ENCODE measurements at regions not wholly inside any gene's neighbourhood (a gene's known extent, or its start where the extent isn't known, plus 50 kb on each side); places are given as distances from the start of the nearest gene placed in this dataset.

DNA sequence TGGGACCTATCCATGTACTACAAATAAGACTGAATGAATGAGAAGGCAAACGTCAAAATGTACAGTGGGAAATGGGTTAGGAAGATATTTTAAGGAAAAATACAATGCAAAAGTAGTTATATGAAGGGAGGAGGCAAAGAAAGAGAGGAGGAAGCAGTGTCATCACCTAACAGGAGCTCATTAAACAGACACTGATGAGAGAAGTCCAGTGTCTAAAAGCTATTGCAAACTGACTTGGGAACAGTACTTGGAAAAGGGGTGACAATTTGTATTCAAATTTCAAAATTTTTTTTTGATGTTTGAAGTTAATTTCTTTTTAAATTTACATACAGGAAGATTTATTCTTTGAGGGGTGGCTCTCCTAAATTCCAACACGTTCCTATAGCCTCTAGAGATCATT is 143.5 kb upstream of the NOX3 start:
- DNase-seq (ENCODE audit: low read depth in 3 of 3, low spot score in 2 of 3) = no peak

DNA sequence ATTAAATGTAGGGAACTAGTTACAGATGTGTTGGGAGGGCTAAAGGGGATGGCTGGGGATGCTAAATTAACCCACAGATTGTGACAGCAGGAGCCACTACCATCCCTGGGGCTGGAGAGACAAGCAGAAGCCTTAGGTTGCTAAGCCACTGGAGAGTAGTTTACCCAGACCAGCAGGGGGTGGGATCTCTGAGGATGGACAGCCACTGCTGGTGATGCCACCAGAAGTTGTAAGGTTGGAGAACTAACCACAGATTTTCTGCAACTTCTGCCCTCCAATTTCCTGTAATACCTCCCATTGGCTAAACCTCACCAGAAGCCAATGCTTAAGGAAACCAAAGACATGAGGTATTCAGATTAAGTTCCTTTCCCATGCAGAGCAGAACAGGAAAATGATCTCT is 139.6 kb upstream of the NOX3 start:
- no peak for DNase-seq (ENCODE audit: low read depth in 3 of 3, low spot score in 2 of 3)

DNA sequence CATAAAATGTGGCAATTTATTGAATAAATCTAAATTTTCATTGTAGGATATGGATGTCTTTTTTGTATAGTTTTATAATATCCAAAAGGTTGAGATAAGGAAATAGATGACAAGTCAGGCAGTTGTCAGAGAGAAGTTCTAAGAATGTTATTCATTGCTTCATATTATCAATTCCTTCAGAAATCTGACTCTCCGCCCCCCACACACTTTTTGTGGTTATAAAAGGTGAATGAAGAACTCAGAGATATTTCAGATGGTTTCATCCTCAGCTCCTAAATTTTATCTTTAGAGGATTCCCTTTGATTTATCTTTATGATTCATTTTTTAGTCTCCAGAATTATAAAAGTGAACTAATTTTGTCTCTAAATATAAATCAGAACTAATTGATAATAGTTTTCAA is 136.1 kb upstream of the NOX3 start:
- DNase-seq (ENCODE audit: low read depth in 3 of 3, low spot score in 2 of 3) = no peak

DNA sequence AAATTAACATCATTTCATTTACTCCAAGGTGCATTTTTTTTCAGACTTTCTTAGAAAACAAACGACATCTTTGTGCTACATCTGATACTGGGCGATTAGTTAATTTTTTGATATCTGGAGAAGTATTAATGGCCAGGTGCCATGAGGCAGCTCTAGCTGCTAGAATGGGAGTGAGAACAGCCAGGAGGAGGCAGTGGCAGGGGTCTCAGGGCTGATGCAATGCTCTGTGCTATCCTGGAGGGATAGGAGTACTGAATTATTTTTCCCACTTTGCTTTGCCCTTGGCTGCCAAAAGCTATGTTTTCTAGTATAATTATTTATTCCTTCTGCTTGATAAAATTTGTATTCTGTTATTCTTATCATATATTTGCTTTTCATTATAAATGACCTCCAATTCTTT is 133.6 kb upstream of the NOX3 start:
- no peak for DNase-seq (ENCODE audit: low read depth in 3 of 3, low spot score in 2 of 3)

DNA sequence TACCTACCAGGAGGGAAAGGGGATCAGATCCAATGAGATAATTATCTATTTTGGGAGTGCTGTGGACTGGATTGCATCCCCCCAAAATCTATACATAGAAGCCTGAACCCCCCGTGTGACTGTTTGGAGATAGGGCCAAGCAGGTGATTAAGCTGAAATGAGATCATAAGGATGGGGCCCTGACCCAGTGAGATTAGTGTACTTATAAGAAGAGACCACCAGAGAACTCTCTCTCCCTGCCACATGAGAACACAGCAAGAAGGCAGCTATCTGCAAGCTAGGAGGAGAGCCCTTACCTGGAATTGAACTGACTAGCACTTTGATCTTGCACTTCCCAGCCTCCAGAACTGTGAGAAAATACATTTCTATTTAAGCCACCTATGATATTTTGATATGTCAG is 132.2 kb upstream of the NOX3 start:
- no peak for DNase-seq (ENCODE audit: low read depth in 3 of 3, low spot score in 2 of 3)

DNA sequence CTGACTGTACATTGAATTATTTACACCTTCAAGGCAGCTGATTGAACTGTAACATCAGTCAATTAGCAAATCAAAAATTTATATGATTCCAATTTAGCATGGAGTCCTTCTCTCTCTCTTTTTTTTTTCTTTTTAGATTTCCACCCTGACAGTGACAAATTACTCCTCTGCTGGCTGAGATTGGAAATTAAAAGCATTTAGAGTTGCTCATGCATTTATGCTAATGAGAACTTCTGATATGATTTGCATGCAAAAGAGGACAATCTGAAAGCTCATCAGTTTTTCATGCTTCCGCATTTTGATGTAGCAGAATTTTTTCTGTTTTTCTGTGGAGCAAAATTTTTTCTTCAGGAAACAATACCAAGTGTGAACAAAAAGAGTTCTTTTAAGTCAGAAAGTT is 130.5 kb upstream of the NOX3 start:
- DNase-seq (ENCODE audit: low read depth in 3 of 3, low spot score in 2 of 3) = no peak

DNA sequence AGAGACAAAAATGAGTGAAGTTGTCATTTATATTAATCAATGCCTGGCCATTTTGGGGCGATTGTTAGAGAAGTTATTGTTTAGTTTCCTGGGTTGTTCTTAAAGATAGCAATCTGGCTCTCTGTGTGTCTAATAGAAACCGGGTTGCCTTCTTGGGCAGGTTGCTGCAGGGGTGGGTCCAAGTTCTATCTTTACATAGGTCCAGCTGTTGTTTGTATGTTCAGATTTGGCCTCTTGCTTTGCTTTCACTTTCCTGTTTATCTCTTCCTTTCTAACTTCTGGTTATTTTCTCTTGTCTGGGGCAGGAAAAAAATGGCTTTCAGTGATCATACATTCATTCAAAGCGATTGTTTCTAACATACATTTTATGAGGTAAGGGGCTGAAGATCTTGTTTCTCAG is 128.4 kb upstream of the NOX3 start:
- DNase-seq (ENCODE audit: low read depth in 3 of 3, low spot score in 2 of 3) = no peak

DNA sequence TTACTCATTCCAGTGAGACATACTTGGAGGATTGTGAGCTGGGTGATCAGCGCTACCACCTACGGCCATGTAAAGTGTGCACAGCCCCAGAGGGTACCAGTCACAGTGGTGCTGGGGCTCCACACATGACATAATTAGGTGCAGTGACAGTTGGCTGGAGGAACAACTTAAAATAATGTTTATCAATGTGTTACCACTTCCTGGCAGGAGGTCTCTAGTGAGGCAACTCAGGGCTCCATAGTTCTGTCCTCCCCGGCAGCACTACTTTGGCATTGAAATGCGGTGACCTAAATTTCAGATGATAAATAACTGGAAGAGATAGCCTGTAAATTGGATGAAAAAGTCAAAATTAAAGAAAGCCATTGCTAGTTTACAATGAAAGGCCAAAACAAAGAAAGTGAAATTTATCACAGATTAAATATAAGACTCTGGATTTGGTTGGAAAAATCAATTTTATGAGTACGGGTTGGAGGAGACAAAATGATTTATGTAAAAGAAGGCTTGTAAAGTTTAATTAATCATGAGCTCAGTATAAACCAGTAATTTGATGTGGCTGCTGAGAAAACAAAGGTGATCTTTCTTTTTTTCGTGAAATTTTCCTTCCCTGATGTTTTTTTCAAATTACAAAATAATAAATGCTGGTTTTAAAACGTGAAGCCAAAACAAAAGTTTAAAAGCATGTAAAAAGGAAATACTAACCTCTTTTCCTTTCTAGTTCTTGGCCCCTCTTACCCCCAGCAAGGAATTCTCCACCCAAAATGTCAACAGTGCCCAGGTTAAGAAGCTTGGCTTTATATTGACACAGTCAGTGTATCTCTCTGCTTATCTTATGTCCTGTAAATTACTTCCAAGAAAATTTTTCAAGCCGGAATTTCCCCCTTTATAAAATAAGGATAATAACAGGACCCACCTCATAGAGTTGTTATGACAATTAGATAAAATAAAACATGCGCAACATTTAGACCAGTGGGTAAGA is 126.7 kb upstream of the NOX3 start:
- DNase-seq (ENCODE audit: low read depth in 3 of 3, low spot score in 2 of 3) = no peak

DNA sequence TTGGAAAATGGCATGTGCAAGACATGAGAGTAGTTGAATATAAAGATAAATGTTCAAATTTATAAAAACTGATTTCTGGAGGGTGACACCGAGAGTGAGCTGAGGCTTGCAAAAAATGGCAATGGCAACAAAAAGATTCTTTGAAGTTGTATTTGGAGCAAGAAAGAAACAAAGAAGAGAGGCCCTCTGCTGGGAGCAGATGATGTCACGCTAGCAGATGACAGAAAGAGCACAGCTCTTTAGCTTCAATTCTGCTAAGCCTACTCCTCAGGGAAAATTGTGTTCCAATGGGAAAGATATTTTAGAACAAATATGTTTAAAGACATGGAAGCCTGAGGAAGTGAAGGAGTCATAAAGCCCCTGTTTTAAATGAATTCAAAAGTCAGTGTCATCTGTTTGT is 125.3 kb upstream of the NOX3 start:
- no peak for DNase-seq (ENCODE audit: low read depth in 3 of 3, low spot score in 2 of 3)

DNA sequence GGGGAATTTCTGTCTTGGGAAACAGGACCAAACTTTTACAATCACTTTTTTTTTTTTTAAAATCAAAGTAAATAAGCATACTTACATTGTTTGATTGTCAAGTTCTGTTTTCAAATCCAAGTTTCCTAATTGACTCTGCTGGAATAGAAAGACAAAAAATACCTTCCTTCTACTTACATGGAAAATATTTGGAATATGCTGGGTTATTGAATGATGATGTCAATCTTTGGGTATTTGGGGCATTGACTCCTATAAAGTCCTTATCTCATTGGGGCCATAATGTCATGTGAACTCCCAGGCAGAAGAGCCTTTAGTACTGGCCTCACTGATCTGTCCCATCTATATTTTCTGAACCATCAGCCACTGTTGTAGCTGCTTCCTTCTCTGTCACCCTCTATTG is 122.6 kb upstream of the NOX3 start:
- no peak for DNase-seq (ENCODE audit: low read depth in 3 of 3, low spot score in 2 of 3)

DNA sequence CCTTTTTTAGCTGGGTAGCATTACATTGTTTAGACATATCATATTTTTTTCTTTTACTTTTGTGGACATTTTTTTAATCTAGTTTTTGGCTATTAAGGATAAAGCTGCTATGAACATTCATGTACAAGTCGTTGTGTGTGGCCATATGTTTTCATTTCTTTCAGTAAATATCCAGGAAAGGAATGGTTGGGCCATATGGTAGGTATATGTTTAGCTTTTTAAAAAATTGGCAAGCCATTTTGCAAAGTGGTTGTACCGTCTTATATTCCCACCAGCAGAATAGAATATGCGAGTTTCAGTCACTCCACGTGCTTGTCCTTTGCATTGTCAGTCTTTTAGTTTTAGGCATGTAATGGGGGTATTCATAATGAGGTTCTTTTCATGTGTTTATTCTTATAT is 106.3 kb upstream of the NOX3 start:
- DNase-seq (ENCODE audit: low read depth in 3 of 3, low spot score in 2 of 3) = no peak

DNA sequence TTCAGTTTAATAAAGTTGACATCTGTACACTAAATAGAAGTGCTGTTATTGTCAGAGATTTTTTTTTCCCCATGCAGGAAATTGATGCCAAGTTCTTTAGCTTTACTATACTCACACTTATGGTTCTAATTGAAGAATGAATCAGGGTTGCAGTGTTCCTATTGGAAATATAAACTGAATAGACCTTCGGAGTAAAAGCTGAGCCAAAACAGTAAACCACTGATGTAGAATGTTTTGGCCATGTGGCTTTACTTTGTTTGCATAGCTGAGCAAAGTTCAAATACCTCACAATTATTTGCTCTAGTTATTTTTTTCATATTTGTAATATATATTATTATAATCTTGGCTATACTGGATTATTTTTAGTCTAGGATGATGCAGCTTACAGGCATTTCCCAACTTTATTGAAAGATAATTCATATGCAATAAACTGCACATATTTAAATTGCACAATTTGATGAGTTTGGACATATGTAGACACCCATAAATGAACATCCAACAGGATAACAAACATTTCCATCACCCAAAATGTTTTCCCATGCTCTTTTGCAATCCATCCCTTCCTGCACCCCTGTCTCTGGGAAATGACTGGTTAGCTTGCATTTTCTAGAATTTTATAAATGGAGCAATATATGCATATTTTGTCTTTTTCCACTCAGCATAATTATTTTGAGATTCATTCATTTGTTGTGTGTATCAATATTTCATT is 105.8 kb upstream of the NOX3 start:
- DNase-seq (ENCODE audit: low read depth in 3 of 3, low spot score in 2 of 3) = no peak

DNA sequence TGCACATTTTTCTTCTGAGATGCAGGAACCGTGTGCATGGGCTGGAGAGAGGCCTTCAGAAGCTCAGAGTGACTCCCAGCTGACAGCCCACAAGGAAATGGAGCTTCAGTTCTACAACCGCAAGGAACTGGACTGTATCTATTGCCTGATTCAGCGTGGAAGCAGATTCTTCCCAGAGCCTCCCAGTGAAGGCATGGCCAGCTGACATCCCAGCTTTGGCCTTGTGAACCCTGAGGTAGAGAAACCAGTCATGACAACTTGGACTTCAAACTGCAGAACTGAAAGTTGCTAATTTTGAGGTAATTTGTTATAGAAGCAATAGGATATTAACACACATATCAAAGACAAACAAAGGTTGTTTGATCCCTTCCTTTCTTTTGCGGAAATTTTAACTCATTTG is 94.3 kb upstream of the NOX3 start:
- DNase-seq (ENCODE audit: low read depth in 3 of 3, low spot score in 2 of 3) = no peak

DNA sequence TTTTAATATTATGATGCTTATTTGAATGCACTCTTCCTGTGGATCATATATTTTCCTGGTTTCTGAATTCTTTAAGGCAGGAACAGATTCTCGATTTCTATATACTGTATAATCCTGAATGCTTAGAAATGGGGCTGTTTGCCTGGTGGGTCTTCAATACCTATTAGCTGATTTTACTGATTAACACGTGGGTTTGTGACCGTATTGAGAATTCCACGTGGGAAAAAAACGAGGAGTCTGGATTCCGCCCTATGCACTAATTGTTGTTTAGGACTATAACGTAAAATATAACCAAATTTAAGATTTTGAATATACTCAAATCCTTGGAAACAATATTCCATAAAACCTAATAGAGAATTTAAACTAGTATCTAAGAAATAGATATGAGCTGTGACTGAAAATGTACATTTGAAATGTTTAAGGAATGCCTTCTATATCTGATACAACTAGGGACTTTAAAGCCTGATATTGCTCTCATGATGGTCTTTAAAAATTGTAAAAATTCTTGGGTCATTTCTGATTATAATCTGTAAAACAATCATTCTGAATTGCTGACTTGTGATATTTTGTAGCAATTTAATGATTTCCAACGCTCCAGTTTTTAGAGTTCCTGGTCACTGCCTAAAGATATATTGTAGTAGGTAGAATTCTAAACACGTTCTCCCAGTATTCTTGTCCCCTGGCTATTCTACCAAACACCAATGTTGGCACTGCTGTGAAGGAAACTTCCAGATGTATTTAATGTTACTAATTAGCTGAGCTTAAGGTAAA is 93.6 kb upstream of the NOX3 start:
- DNase-seq (ENCODE audit: low read depth in 3 of 3, low spot score in 2 of 3) = no peak

DNA sequence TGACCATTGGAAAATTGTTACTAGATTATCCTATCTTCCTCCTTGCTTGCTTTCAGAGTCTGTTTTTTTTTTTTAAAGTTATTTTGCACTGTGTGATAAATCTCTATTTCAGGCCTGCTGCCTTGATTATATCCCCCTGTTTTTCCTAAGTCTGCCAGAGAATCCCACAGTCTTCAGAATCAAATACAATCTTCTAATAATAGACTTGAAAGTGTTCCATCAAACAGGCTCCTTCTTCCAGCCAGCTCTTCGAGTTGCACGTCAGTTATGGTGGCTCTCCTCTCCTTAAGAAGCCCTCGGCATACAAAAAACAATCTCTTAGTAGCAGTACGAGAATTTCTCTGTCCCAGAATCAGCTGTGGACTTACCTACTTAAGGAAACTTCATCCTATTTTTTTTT is 92.9 kb upstream of the NOX3 start:
- DNase-seq (ENCODE audit: low read depth in 3 of 3, low spot score in 2 of 3) = no peak

DNA sequence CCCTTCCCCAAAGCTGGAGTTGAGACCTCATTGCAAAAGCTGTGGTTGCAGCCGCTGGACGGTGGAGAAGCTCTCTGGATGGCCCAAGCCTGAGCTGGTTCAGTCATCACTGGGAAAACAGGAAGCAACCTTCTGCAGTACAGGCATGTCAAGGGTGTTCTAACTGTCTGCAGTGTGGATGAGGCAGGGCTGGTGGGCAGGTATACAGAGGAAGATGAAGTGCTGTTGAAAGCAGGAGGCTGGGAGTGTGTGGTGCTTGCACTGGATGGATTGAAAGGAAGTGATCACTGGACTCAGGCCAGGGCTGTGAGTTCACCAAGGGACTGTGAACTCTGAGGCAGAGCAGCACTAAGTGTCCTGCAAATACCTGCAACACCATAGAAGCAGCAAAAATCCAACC is 89.0 kb upstream of the NOX3 start:
- no peak for DNase-seq (ENCODE audit: low read depth in 3 of 3, low spot score in 2 of 3)

DNA sequence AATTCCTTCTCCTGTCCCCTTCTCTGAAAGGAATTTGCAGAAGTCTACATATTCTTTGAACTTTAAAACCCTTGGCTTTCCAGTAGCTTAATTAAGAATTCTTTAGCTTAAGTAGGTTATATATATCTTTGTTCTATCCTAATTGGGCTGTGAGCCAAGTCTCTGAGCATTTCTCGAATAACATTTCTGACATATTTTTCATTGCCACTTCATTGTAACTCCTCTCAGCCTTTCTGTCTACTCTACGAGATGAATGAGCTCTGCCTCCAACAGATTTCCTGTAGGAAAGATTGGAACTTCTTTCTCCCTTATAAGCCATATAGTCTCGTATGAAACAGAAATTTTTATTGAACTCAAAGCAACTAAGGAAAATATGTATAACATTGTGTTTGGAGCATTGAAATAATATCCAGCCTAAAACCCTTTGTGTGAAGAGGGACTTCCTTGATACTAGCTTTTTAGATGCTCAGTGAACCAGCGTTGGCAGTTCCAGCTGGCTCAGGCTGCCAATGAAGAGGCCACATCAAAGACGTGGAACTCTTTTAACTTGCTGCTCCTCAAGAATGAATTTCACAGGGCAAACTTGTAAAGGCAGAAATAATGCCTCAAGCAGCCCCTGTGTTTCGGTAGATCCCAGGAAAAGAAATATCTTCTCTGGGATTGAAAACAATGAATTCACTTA is 87.7 kb upstream of the NOX3 start:
- DNase-seq (ENCODE audit: low read depth in 3 of 3, low spot score in 2 of 3) = no peak

DNA sequence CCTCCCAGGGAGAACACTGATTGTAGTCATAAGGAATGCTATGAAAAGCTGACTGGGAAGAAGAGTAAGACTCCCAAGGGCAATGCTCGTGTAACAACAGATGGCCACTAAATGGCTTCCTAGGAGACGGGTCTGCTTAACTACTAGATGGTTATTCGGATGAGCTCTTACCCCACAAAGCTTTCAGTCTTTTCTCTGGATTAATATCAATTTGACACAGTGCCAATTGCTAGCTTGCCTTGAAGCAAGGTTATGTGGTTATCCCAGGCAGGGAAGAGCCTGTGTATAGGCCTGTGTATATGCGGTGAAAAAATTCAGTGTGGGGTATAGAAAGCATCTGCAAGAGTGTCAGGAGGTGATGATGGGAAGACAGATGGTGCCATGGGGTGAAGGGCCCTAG is 86.4 kb upstream of the NOX3 start:
- DNase-seq (ENCODE audit: low read depth in 3 of 3, low spot score in 2 of 3) = no peak

DNA sequence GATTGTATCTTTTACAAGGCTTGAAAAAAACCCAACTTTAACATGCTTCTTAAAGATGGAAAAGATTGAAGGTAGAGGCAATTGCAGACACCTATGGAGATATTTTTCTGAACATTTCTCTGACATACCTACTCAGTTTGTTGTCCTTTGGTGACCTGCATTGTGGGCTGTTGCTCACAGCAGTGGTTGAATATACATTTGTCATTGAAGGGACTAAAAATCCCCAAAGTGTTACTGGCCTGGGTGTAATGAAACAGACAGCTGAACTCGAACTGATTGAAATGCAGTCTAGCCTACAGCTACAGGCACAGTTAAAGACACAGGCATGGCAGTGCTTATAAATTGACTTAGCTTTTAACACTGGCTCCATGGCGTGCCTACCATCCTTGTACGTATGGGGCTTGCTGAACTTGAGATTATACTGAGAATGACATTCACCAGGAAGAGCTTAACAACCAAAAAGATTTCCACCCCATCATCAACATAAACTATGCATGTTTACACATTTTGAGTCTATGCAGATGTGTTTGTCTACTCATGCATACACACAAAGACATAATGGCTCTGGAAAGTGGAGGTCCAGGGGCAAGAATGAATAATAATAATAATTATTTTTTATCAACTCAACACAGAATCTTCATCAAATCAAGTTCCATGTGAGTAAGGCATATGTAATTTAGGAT is 83.2 kb upstream of the NOX3 start:
- no peak for DNase-seq (ENCODE audit: low read depth in 3 of 3, low spot score in 2 of 3)

DNA sequence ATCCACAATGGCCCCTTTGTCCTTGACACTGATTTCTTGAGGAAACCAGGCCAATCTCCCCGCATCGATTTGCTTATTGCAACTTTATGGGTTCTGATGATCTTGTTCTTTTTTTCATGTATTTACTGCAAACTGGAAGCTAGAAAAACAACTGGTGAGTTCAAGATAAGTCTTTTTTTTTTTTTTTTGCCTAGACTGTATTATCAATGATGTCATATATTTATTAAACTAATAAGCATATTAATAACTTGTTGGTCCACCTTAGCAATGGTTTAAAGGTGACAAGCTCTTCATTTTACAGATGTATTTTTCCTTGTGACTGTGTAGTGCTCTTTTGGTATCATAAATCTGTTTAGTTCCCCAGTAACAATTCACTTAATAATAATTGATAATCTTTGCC is 79.0 kb upstream of the NOX3 start:
- no peak for DNase-seq (ENCODE audit: low read depth in 3 of 3, low spot score in 2 of 3)
